Activated B cell treated with CpG ODN at 0.5 μM for 24 hours (primary cell): ENCODE measurements at regions not wholly inside any gene's neighbourhood (a gene's known extent, or its start where the extent isn't known, plus 50 kb on each side); places are given as distances from the start of the nearest gene placed in this dataset.

ENCODE experiments used
- ATAC-seq: fragments of 200-7000 bp; cut with Tn5 transposase; one replicate; pipeline ENCODE4 v1.10.0; 2021; ENCODE audit warnings: low read depth, mild to moderate bottlenecking, moderate library complexity
- CTCF ChIA-PET: fragments of 350-600 bp; sonication (Branson Sonifier 250); formaldehyde crosslinking; loops from one replicate; lab custom pipeline; 2021; ENCODE audit warnings: antibody characterized with exemption; lab: Charles Lee
- POLR2A ChIA-PET: fragments of 350-600 bp; sonication (Branson Sonifier 250); formaldehyde crosslinking; loops from one replicate; lab custom pipeline; 2021; ENCODE audit warnings: antibody characterized with exemption; lab: Charles Lee
- DNase-seq: peaks from one replicate; pipeline ENCODE4 v3.0.0; 2022
- H3K27ac Mint-ChIP-seq: one replicate; pipeline ENCODE4 v1.8.0; 2020; ENCODE audit warnings: mixed read lengths
- H3K27me3 Mint-ChIP-seq: one replicate; pipeline ENCODE4 v1.8.0; 2021; ENCODE audit warnings: mixed read lengths
- H3K36me3 Mint-ChIP-seq: one replicate; pipeline ENCODE4 v1.8.0; 2021; ENCODE audit warnings: low read depth, mixed read lengths
- H3K4me1 Mint-ChIP-seq: one replicate; pipeline ENCODE4 v1.8.0; 2021; ENCODE audit warnings: mixed read lengths
- H3K4me3 Mint-ChIP-seq: one replicate; pipeline ENCODE4 v1.8.0; 2020; ENCODE audit warnings: mild to moderate bottlenecking, mixed read lengths
- H3K9me3 Mint-ChIP-seq: one replicate; pipeline ENCODE4 v1.8.0; 2020; ENCODE audit warnings: mixed read lengths
- intact Hi-C: fragments of 100-400 bp; cut with micrococcal nuclease; formaldehyde crosslinking; loops from one replicate; pipeline ENCODE4 v1.15.1; 2024
- TF ChIP-seq, protein P1 (sequence below): fragments of 200-600 bp; IDR thresholded peaks from one replicate; pipeline ENCODE4 v1.8.0; 2022; ENCODE audit warnings: antibody characterized with exemption, mild to moderate bottlenecking

DNA sequence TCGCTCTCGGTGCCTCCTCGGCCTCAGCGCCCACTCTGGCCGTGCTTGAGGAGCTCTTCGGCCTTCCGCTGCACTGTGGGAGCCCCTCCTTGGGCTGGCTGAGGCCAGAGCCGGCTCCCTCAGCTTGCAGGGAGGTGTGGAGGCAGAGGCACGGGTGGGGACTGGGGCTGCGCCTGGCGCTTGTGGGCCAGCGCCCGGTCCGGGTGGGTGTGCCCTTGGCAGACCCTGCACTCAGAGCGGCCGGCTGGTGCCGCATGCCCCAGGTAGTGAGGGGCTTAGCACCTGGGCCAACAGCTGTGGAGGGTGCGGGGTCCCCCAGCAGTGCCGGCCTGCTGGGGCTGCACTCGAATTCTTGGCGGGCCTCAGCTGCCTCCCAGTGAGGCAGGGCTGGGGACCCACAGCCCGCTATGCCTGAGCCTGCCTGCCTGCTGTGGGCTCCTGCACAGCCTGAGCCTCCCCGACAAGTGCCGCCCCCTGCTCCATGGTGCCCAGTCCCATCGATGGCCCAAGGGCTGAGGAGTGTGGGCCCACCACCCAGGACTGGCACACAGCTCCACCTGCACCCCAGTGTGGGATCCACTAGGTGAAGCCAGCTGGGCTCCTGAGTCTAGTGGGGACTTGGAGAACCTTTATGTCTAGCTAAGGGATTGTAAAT lies 2085.2 kb upstream of the ACO1 start:
- no peak overlapping the region for H3K27ac Mint-ChIP-seq
- peaks cover 2% of the 10 kb centered on the region for H3K9me3 Mint-ChIP-seq
- no peak for DNase-seq
- H3K4me3 Mint-ChIP-seq: no peak overlapping the region
- no peak for ATAC-seq
- ChIA-PET POLR2A (no interaction called here), CTCF (no interaction called here)
- TF ChIP-seq, protein P1, sequence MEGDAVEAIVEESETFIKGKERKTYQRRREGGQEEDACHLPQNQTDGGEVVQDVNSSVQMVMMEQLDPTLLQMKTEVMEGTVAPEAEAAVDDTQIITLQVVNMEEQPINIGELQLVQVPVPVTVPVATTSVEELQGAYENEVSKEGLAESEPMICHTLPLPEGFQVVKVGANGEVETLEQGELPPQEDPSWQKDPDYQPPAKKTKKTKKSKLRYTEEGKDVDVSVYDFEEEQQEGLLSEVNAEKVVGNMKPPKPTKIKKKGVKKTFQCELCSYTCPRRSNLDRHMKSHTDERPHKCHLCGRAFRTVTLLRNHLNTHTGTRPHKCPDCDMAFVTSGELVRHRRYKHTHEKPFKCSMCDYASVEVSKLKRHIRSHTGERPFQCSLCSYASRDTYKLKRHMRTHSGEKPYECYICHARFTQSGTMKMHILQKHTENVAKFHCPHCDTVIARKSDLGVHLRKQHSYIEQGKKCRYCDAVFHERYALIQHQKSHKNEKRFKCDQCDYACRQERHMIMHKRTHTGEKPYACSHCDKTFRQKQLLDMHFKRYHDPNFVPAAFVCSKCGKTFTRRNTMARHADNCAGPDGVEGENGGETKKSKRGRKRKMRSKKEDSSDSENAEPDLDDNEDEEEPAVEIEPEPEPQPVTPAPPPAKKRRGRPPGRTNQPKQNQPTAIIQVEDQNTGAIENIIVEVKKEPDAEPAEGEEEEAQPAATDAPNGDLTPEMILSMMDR: no peak
- no peaks in the 10 kb centered on the region for H3K4me1 Mint-ChIP-seq
- intact Hi-C loops: no loop called here
- H3K27me3 Mint-ChIP-seq: no peaks in the 10 kb centered on the region
- H3K36me3 Mint-ChIP-seq: no peaks in the 10 kb centered on the region

- H3K4me3 Mint-ChIP-seq: no peak overlapping the region
- DNase-seq (no peak), ATAC-seq (no peak)
- TF ChIP-seq, protein P1: no peak
- H3K4me1 Mint-ChIP-seq: no peaks in the 10 kb centered on the region
- H3K27ac Mint-ChIP-seq: no peak overlapping the region
- H3K27me3 Mint-ChIP-seq: no peaks in the 10 kb centered on the region
- CTCF ChIA-PET: no interaction called here
- intact Hi-C loops: no loop called here
- POLR2A ChIA-PET: no interaction called here
- H3K36me3 Mint-ChIP-seq: no peaks in the 10 kb centered on the region
- H3K9me3 Mint-ChIP-seq: peaks cover 7% of the 10 kb centered on the region
Measured at GRCh38 chr9:30301271-30301963, 2083.0 kb upstream of the ACO1 start.

DNA sequence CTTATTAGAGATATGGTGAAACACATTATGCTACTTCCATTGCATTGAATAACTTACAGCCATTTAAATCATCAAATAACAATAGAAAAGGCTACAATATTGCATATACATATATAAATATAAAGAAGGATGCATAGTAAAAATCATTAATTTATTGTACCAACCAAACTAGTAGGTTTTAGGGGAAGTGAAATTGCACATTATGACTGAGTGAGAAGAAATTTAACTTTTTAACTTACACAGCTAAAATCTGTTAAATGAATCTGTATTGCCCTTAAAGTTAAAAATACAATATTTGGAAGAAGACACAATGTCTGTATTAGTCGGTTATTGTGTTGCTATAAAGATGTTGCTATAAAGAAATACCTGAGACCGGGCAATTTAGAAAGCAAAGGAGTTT lies 2073.7 kb upstream of the ACO1 start:
- no peak overlapping the region for H3K27ac Mint-ChIP-seq
- H3K4me1 Mint-ChIP-seq: no peaks in the 10 kb centered on the region
- no peak overlapping the region for H3K4me3 Mint-ChIP-seq
- POLR2A ChIA-PET: no interaction called here
- ATAC-seq (no peak), DNase-seq (no peak)
- H3K9me3 Mint-ChIP-seq: peaks cover 8% of the 10 kb centered on the region
- CTCF ChIA-PET: no interaction called here
- H3K36me3 Mint-ChIP-seq: no peaks in the 10 kb centered on the region
- intact Hi-C loops: no loop called here
- TF ChIP-seq, protein P1: no peak
- no peaks in the 10 kb centered on the region for H3K27me3 Mint-ChIP-seq

GRCh38 chr9:30329431-30329830 lies 2055.0 kb upstream of the ACO1 start:
- ATAC-seq (no peak), DNase-seq (no peak)
- Mint-ChIP-seq H3K9me3 (no peaks in the 10 kb centered on the region), H3K27me3 (no peaks in the 10 kb centered on the region), H3K4me1 (no peaks in the 10 kb centered on the region), H3K4me3 (no peak overlapping the region), H3K27ac (no peak overlapping the region), H3K36me3 (no peaks in the 10 kb centered on the region)
- POLR2A ChIA-PET: no interaction called here
- intact Hi-C loops: no loop called here
- CTCF ChIA-PET: no interaction called here
- TF ChIP-seq, protein P1: no peak

DNA sequence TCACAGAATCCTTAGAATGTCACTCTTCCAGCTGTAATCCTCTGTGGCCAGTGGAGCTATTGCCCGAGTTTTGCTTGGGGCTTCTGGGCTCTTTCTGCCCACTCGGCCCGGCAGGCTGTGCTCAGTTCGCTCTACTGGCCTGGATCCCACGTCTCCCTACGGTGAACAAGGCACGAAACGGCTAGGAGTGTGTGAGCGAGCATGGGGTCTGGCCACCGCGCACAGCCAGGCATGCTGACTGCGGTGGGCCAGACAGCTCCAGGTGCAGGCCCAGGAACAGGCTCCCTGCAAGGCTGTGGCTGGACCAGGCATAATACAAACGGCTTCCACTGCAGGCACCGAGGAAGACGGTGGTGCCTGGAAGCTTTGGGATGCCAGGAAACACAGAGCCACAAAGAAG lies 2035.5 kb upstream of the ACO1 start:
- Mint-ChIP-seq H3K4me1 (no peaks in the 10 kb centered on the region), H3K4me3 (no peak overlapping the region), H3K9me3 (peaks cover 11% of the 10 kb centered on the region), H3K36me3 (no peaks in the 10 kb centered on the region), H3K27me3 (no peaks in the 10 kb centered on the region), H3K27ac (no peak overlapping the region)
- intact Hi-C loops: no loop called here
- DNase-seq (no peak), ATAC-seq (no peak)
- ChIA-PET CTCF (no interaction called here), POLR2A (no interaction called here)
- TF ChIP-seq, protein P1: no peak
